Body of pancreas (tissue), 4 donors: ENCODE measurements at regions not wholly inside any gene's neighbourhood (a gene's known extent, or its start where the extent isn't known, plus 50 kb on each side); places are given as distances from the start of the nearest gene placed in this dataset.

Experiments used
- ATAC-seq: fragments of 150-250 bp; one replicate; pipeline ENCODE4 v1.9.1; 2016
- DNase-seq, 4 donors: peaks; one replicate each; pipeline ENCODE4 v3.0.0-alpha.2; 2019
- H3K27ac ChIP-seq, 4 donors: fragments of 200-600 bp; sonication (generic); 1 replicate in 3 of 4; 2 replicates in 1 of 4; pipeline versions ENCODE4 v1.5.1 to v1.6.1; 2016 to 2019; ENCODE audit warnings: mild to moderate bottlenecking in 1 of 4, mixed read lengths in 1 of 4, moderate library complexity in 1 of 4
- H3K27me3 ChIP-seq, 2 donors: fragments of 200-600 bp; sonication (generic); one replicate each; pipeline ENCODE4 v1.6.0; 2016; ENCODE audit warnings: mild to moderate bottlenecking in 1 of 2
- H3K36me3 ChIP-seq, 2 donors: fragments of 200-600 bp; sonication (generic); replicated peaks in 1 of 2; 2 replicates each; pipeline ENCODE4 v1.5.1; 2016; ENCODE audit warnings: low read depth in 2 of 2; ENCODE audit not compliant: insufficient read depth in 1 of 2
- H3K4me1 ChIP-seq: fragments of 200-600 bp; sonication (generic); one replicate; pipeline ENCODE4 v1.6.0; 2016
- H3K4me3 ChIP-seq, 2 donors: fragments of 200-600 bp; sonication (generic); 1 replicate in 1 of 2; 2 replicates in 1 of 2; pipeline ENCODE4 v1.5.1; 2016 to 2019
- H3K9me3 ChIP-seq, 3 donors: fragments of 200-600 bp; sonication (generic); 1 replicate in 2 of 3; 2 replicates in 1 of 3; pipeline ENCODE4 v1.5.1; 2016
- CTCF ChIP-seq, 7 experiments: fragments of 450-650 bp in 4 of 7; fragments of 200-600 bp in 3 of 7; sonication (generic) in 3 of 7; IDR thresholded peaks; one replicate each; pipeline ENCODE4 v1.5.1; 2016 to 2019; ENCODE audit warnings: antibody characterized with exemption in 7 of 7
- POLR2A ChIP-seq, 3 donors: fragments of 450-650 bp; IDR thresholded peaks; one replicate each; pipeline ENCODE4 v1.6.1; 2016; ENCODE audit warnings: antibody characterized with exemption in 3 of 3, mild to moderate bottlenecking in 2 of 3
- WGBS, 2 donors: methylation state at CpG; one replicate each; pipeline ENCODE4 v1.1.5; 2017; 5-methylcytosine and 5-hydroxymethylcytosine counted together
- intact Hi-C: fragments of 100-400 bp; cut with DNase I; formaldehyde crosslinking; loops from one replicate; pipeline ENCODE4 v1.15.1; 2023

GRCh38 chr10:130806426-130806825 lies 505.1 kb downstream of the TCERG1L start:
- WGBS, 2 donors = 59 to 78% methylated on average over 10 to 12 of the region's 12 CpGs
- no peak for ATAC-seq
- DNase-seq = no peak
- Histone ChIP-seq H3K27ac (no peak overlapping the region), H3K9me3 (no peaks in the 10 kb centered on the region), H3K4me1 (no peaks in the 10 kb centered on the region), H3K27me3 (peaks cover 0 to 4% of the 10 kb centered on the region in 2 donors), H3K36me3 (no peaks in the 10 kb centered on the region), H3K4me3 (no peak overlapping the region)
- intact Hi-C loops = no loop called here
- TF ChIP-seq CTCF (IDR thresholded peaks at IDR 0.05) (no peak), POLR2A (IDR thresholded peaks at IDR 0.05) (no peak)

- Histone ChIP-seq H3K36me3 (no peaks in the 10 kb centered on the region), H3K4me3 (no peak overlapping the region), H3K27ac (no peak overlapping the region), H3K4me1 (no peaks in the 10 kb centered on the region), H3K27me3 (peaks cover 0 to 4% of the 10 kb centered on the region in 2 donors), H3K9me3 (no peaks in the 10 kb centered on the region)
- TF ChIP-seq CTCF (IDR thresholded peaks at IDR 0.05) = no peak
- no peak for TF ChIP-seq POLR2A (IDR thresholded peaks at IDR 0.05)
- DNase-seq (no peak), ATAC-seq (no peak)
- 47 to 61% methylated on average over 5 of the region's 5 CpGs for WGBS, 2 donors
- intact Hi-C loops = no loop called here
These were observed 504.4 kb downstream of the TCERG1L start for GRCh38 chr10:130807096-130807495.

- no peak overlapping the region for H3K4me3 ChIP-seq
- H3K4me1 ChIP-seq = no peaks in the 10 kb centered on the region
- H3K27ac ChIP-seq = no peak overlapping the region
- ATAC-seq (no peak), DNase-seq (no peak)
- H3K9me3 ChIP-seq = no peaks in the 10 kb centered on the region
- intact Hi-C loops = no loop called here
- H3K27me3 ChIP-seq = peaks cover 0 to 4% of the 10 kb centered on the region in 2 donors
- no peak for TF ChIP-seq POLR2A (IDR thresholded peaks at IDR 0.05)
- no peak for TF ChIP-seq CTCF (IDR thresholded peaks at IDR 0.05)
- WGBS, 2 donors = 52 to 54% methylated on average over 9 of the region's 9 CpGs
- no peaks in the 10 kb centered on the region for H3K36me3 ChIP-seq
These were observed 503.8 kb downstream of the TCERG1L start for GRCh38 chr10:130807721-130808120.

DNA sequence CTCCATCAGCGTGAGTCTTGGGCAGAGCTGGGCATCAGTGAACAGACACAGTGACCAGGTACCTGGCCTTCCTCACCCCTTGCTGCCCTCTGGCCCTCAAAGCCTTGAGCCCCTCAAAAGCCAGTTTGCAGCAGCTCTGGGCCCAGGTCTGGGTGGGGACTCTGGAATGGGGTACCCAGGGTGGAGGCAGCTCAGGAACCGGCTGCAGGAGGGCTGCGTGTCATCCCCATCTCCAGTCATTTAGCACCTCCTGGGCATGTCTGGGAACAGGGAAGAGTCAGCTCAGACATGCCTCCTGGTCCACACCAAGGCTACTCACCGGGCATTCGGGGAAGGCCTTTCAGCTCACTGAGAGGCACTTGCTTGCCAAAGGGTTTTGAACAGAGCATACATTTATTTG lies 503.3 kb downstream of the TCERG1L start:
- no peak for DNase-seq
- ATAC-seq = no peak
- Histone ChIP-seq H3K27ac (no peak overlapping the region), H3K9me3 (no peaks in the 10 kb centered on the region), H3K4me1 (no peaks in the 10 kb centered on the region), H3K36me3 (no peaks in the 10 kb centered on the region), H3K27me3 (peaks cover 0 to 4% of the 10 kb centered on the region in 2 donors), H3K4me3 (no peak overlapping the region)
- intact Hi-C loops = no loop called here
- WGBS, 2 donors = 50 to 52% methylated on average over 3 to 5 of the region's 5 CpGs
- TF ChIP-seq CTCF (IDR thresholded peaks at IDR 0.05) (no peak), POLR2A (IDR thresholded peaks at IDR 0.05) (no peak)

GRCh38 chr10:130808686-130809085 lies 502.8 kb downstream of the TCERG1L start:
- ATAC-seq = no peak
- Histone ChIP-seq H3K27me3 (peaks cover 0 to 4% of the 10 kb centered on the region in 2 donors), H3K27ac (no peak overlapping the region), H3K9me3 (no peaks in the 10 kb centered on the region), H3K36me3 (no peaks in the 10 kb centered on the region), H3K4me1 (no peaks in the 10 kb centered on the region), H3K4me3 (no peak overlapping the region)
- intact Hi-C loops = no loop called here
- WGBS, 2 donors = 15 to 26% methylated on average over 4 of the region's 4 CpGs
- no peak for DNase-seq
- no peak for TF ChIP-seq CTCF (IDR thresholded peaks at IDR 0.05)
